GM10248 (cell line): ENCODE measurements at regions not wholly inside any gene's neighbourhood (a gene's known extent, or its start where the extent isn't known, plus 50 kb on each side); places are given as distances from the start of the nearest gene placed in this dataset.
"Not testable (repeated sequence)": the region's sequence is repeated elsewhere in the genome, so short reads cannot be mapped to it uniquely, and the experiment has no call there.

Source experiments
- CTCF ChIA-PET: fragments of 300-600 bp; sonication (Branson Sonifier 250); formaldehyde crosslinking; extraction: SDS; loops from one replicate; lab custom pipeline; 2021; ENCODE audit warnings: antibody characterized with exemption; lab: Yijun Ruan, JAX
- POLR2A ChIA-PET: fragments of 350-650 bp; sonication (Branson Sonifier 250); formaldehyde crosslinking; extraction: SDS; loops from one replicate; lab custom pipeline; 2020; ENCODE audit warnings: antibody characterized with exemption; lab: Yijun Ruan, JAX
- DNase-seq: peaks from one replicate; pipeline ENCODE4 v3.0.0; 2012; ENCODE audit errors: extremely low spot score
- CTCF ChIP-seq: IDR thresholded peaks from 2 replicates; pipeline ENCODE4 v1.5.1; 2012; ENCODE audit warnings: mild to moderate bottlenecking, low read depth; ENCODE audit errors: extremely low read depth, missing control alignments, control extremely low read depth

GRCh38 chr7:110413038-110413437 lies 677.9 kb upstream of the LRRN3 start:
- CTCF ChIA-PET = no interaction called here
- TF ChIP-seq CTCF = no peak
- POLR2A ChIA-PET = no interaction called here
- no peak for DNase-seq

DNA sequence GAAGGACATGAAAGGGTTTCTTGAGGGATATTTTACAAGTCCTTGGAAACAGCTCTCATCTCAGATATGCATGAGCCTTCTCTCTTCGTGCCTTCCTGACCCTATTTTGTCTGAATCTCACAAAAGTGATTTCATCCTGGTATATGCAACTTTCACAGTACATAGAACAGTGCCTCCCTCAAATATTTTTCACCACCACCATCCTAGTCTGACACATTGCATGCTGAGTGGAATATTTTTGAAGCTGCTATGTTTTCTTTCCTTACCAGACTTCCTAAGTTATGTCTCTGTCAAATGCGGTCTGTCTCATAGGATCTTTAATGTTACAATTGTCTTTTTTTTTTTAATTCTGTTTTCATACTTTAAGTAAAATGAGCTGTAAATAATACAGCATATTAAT lies 673.3 kb upstream of the LRRN3 start:
- ChIA-PET CTCF (no interaction called here), POLR2A (no interaction called here)
- TF ChIP-seq CTCF = no peak
- no peak for DNase-seq

- DNase-seq = no peak
- no peak for TF ChIP-seq CTCF
- CTCF ChIA-PET = no interaction called here
- POLR2A ChIA-PET = no interaction called here
These were observed 672.2 kb upstream of the LRRN3 start for GRCh38 chr7:110418659-110419280.

DNA sequence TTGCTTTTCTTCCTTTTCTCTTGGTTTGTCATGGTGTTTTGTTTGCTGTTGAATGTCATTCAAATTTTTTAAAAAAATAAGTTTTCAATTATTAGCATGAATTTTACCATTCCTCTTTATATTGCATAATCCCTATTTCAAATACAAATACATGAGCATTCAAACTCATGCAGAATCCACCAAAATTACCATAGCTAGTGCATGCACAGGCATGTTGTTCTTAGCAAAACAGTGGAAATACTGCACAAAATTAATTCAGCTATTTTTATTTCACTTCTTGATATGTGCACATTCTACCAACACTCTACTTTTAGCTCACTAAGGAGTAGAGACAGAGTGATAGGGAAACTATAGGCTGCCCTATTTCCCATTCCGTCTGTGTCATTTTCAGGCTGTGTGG lies 670.1 kb upstream of the LRRN3 start:
- TF ChIP-seq CTCF = no peak
- DNase-seq = no peak
- ChIA-PET CTCF (interaction anchor here (2.5 kb wide), 1 partner anchor 9 kb away, joined by 10 read pairs; no protein-coding TSS in a partner anchor), POLR2A (no interaction called here)

DNA sequence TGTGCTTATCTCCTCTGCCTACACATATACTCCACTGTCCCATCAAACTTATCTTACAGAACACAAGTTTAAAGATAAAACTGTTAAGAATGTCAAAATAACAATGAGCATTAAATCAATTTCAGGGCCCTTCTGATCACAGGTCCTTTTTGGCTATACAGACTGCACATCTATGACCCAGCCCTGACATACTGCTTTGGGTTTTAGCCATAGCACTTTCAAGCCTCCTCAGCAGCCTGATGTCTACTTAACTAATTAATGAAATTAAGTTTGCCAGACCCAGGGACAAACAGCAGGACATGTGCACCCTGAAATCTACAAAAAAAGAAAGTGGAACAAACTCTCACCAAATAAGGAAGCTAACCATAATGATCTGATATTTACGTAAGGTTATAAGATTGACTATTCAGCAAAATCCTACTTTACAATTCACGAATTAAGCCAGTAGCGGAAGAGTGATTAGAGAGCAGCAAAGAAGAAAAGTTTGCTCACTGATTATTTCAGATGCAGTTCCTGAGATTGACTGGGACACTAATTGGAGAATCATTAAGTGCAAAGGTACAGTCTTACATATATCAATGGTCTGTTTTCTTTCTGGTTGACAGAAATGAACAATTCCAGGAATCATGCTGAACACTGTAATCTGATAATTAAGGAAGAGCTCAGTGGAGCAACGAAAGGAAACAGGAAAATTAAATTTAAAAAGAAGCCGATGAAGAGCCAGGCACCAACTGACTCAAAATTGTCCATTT lies 669.3 kb upstream of the LRRN3 start:
- ChIA-PET CTCF (interaction anchor here (2.5 kb wide), 1 partner anchor 10 kb away, joined by 10 read pairs; no protein-coding TSS in a partner anchor), POLR2A (no interaction called here)
- DNase-seq = no peak
- no peak for TF ChIP-seq CTCF

GRCh38 chr7:110432061-110432553 lies 658.8 kb upstream of the LRRN3 start:
- POLR2A ChIA-PET = no interaction called here

DNA sequence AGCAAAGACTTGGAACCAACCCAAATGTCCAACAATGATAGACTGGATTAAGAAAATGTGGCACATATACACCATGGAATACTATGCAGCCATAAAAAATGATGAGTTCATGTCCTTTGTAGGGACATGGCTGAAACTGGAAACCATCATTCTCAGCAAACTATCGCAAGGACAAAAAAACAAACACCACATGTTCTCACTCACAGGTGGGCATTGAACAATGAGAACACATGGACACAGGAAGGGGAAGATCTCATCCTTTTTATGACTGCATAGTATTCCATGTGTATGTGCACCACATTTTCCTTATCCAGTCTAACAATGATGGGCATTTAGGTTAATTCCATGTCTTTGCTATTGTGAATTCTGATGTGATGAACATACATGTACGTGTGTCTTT lies 652.0 kb upstream of the LRRN3 start:
- POLR2A ChIA-PET, DNase-seq, CTCF ChIA-PET: not testable (repeated sequence)

More at GRCh38 chr7:110432061-110432553, 658.8 kb upstream of the LRRN3 start:
- TF ChIP-seq CTCF = no peak
- DNase-seq = no peak
- CTCF ChIA-PET = interaction anchor here (1.2 kb wide), 1 partner anchor 25 kb away, joined by 3 read pairs; no protein-coding TSS in a partner anchor
